Fibroblast of lung (primary cell): ENCODE measurements at regions not wholly inside any gene's neighbourhood (a gene's known extent, or its start where the extent isn't known, plus 50 kb on each side); places are given as distances from the start of the nearest gene placed in this dataset.

Experiments
- CTCF ChIP-seq, 2 donors: IDR thresholded peaks in 1 of 2; conservative IDR thresholded peaks in 1 of 2; 1 replicate in 1 of 2; 2 replicates in 1 of 2; pipeline ENCODE4 v1.5.1; 2011 to 2012; ENCODE audit warnings: low read length in 2 of 2, control low read depth in 1 of 2, inconsistent platforms in 1 of 2, low read depth in 1 of 2, mild to moderate bottlenecking in 1 of 2
- EZH2 ChIP-seq: IDR thresholded peaks from 2 replicates; pipeline ENCODE4 v1.5.1; 2012; ENCODE audit warnings: low read length, control low read depth, mild to moderate bottlenecking; ENCODE audit errors: missing control alignments

- TF ChIP-seq CTCF (conservative IDR thresholded peaks at IDR 0.05 in 1 of 2, IDR thresholded peaks at IDR 0.05 in 1 of 2; ENCODE audit: low read depth in 1 of 2, low read length in 2 of 2): no peak
- TF ChIP-seq EZH2: no peak
Measured at GRCh38 chr13:112165712-112166111, 98.8 kb downstream of the SOX1 start.
